ENCODE measurements at regions not wholly inside any gene's neighbourhood (a gene's known extent, or its start where the extent isn't known, plus 50 kb on each side); places are given as distances from the start of the nearest gene placed in this dataset.

DNA sequence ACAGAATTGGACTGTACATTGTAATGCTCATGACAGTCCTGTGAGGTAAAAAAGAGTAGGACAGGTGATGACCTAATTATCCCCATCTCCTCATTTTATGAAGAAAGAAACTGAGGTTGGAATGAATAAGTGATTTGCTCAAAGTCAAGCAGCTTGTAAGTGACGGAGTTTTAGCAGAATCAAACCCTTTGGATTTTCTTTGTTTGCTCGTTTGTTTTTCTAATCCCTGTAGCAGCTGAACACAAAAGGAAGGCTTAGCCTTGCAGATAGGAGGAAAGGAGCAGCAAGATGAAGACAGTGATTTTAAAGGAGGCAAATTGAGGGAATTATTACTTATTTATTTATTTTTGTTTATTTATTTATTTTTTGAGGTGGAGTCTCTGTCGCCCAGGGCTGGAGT lies 528.4 kb upstream of the AMOT start:
- Histone ChIP-seq H3K23ac (ENCODE audit: low read length) (no peak overlapping the region), H3K9ac (ENCODE audit: low read length) (no peak overlapping the region), H3K27me3 (ENCODE audit: insufficient read depth, low read length, poor library complexity) (no peaks in the 10 kb centered on the region), H3K4me3 (ENCODE audit: low read length) (no peak overlapping the region), H3K27ac (ENCODE audit: low read depth, low read length) (no peak overlapping the region), H3K36me3 (ENCODE audit: control insufficient read depth, insufficient read depth, low read length) (no peaks in the 10 kb centered on the region), H2BK120ac (ENCODE audit: low read depth, low read length) (no peak overlapping the region), H3K56ac (ENCODE audit: low read length) (no peak overlapping the region), H3K4me2 (ENCODE audit: low read length) (no peak overlapping the region), H3K4me1 (ENCODE audit: control insufficient read depth, low read depth, low read length) (no peaks in the 10 kb centered on the region), H4K8ac (ENCODE audit: low read depth, low read length) (no peak overlapping the region), H3K4ac (ENCODE audit: low read depth, low read length) (no peak overlapping the region), H4K5ac (ENCODE audit: low read length) (no peak overlapping the region), H2AK5ac (ENCODE audit: low read length) (no peak overlapping the region), H2BK15ac (replicated peaks; ENCODE audit: low read depth) (no peak overlapping the region), H3K79me2 (ENCODE audit: control insufficient read depth, insufficient read depth, low read length) (no peaks in the 10 kb centered on the region), H2BK5ac (ENCODE audit: low read length) (no peak overlapping the region), H3K18ac (ENCODE audit: low read length) (no peak overlapping the region), H3K79me1 (ENCODE audit: low read length) (no peaks in the 10 kb centered on the region)
- no CpG with 5 or more reads among the region's 3 CpGs for WGBS (ENCODE audit: extremely low coverage, insufficient coverage, low lambda C conversion rate)
- no peak for DNase-seq

DNA sequence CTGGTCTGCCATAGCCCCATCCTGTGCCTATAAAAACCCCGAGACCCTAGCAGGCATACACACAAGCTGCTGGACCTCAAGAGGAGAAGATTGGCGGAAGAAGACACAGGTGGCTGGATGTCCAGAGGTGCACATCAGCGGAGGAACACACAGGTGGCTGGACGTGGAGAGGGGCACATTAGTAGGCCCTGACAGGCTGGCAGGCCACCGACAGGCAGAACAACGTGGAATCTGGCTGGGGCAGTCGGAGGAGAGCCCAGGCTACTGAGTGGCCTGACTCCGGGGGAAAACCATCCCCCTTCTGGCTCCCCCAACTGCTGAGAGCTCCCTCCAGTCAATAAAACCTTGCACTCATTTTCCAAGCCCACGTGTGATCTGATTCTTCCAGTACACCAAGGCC lies 512.5 kb upstream of the AMOT start:
- Histone ChIP-seq H2AK5ac (ENCODE audit: low read length) (no peak overlapping the region), H4K8ac (ENCODE audit: low read depth, low read length) (no peak overlapping the region), H2BK5ac (ENCODE audit: low read length) (no peak overlapping the region), H3K9ac (ENCODE audit: low read length) (no peak overlapping the region), H3K36me3 (ENCODE audit: control insufficient read depth, insufficient read depth, low read length) (no peaks in the 10 kb centered on the region), H3K4me1 (ENCODE audit: control insufficient read depth, low read depth, low read length) (no peaks in the 10 kb centered on the region), H3K23ac (ENCODE audit: low read length) (no peak overlapping the region), H3K79me1 (ENCODE audit: low read length) (no peaks in the 10 kb centered on the region), H3K27ac (ENCODE audit: low read depth, low read length) (no peak overlapping the region), H3K4ac (ENCODE audit: low read depth, low read length) (no peak overlapping the region), H3K79me2 (ENCODE audit: control insufficient read depth, insufficient read depth, low read length) (no peaks in the 10 kb centered on the region), H2BK120ac (ENCODE audit: low read depth, low read length) (no peak overlapping the region), H3K18ac (ENCODE audit: low read length) (no peak overlapping the region), H3K4me3 (ENCODE audit: low read length) (no peak overlapping the region), H4K5ac (ENCODE audit: low read length) (no peak overlapping the region), H3K56ac (ENCODE audit: low read length) (no peak overlapping the region), H3K27me3 (ENCODE audit: insufficient read depth, low read length, poor library complexity) (no peaks in the 10 kb centered on the region), H2BK15ac (replicated peaks; ENCODE audit: low read depth) (no peak overlapping the region), H3K4me2 (ENCODE audit: low read length) (no peak overlapping the region)
- DNase-seq: no peak
- no CpG with 5 or more reads among the region's 9 CpGs for WGBS (ENCODE audit: extremely low coverage, insufficient coverage, low lambda C conversion rate)

DNA sequence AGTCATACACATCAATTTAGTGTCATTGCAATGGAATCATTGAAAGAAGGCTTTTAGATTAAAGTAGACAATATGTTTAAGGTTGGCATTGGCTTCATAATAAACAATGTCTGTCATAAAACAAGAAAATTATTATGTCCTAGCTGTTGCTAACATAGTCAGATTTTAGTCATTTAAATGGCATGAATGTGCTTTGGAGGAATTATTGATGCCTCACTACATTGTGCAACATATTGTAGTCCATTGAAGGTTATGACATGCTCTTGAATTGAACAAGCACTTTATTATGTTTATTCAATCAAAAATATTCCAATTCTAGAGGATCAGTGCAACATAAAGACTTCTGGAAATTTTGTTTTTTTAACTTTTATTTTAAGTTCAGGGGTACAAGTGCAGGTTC lies 489.8 kb upstream of the AMOT start:
- Histone ChIP-seq H3K4me1 (ENCODE audit: control insufficient read depth, low read depth, low read length) (no peaks in the 10 kb centered on the region), H3K36me3 (ENCODE audit: control insufficient read depth, insufficient read depth, low read length) (no peaks in the 10 kb centered on the region), H2AK5ac (ENCODE audit: low read length) (no peak overlapping the region), H3K9ac (ENCODE audit: low read length) (no peak overlapping the region), H2BK5ac (ENCODE audit: low read length) (no peak overlapping the region), H3K4me3 (ENCODE audit: low read length) (no peak overlapping the region), H3K56ac (ENCODE audit: low read length) (no peak overlapping the region), H4K8ac (ENCODE audit: low read depth, low read length) (no peak overlapping the region), H2BK120ac (ENCODE audit: low read depth, low read length) (no peak overlapping the region), H3K27ac (ENCODE audit: low read depth, low read length) (no peak overlapping the region), H3K27me3 (ENCODE audit: insufficient read depth, low read length, poor library complexity) (no peaks in the 10 kb centered on the region), H4K5ac (ENCODE audit: low read length) (no peak overlapping the region), H3K18ac (ENCODE audit: low read length) (no peak overlapping the region), H3K4me2 (ENCODE audit: low read length) (no peak overlapping the region), H3K79me2 (ENCODE audit: control insufficient read depth, insufficient read depth, low read length) (no peaks in the 10 kb centered on the region), H3K79me1 (ENCODE audit: low read length) (no peaks in the 10 kb centered on the region), H3K4ac (ENCODE audit: low read depth, low read length) (no peak overlapping the region), H2BK15ac (replicated peaks; ENCODE audit: low read depth) (no peak overlapping the region), H3K23ac (ENCODE audit: low read length) (no peak overlapping the region)
- DNase-seq: no peak

DNA sequence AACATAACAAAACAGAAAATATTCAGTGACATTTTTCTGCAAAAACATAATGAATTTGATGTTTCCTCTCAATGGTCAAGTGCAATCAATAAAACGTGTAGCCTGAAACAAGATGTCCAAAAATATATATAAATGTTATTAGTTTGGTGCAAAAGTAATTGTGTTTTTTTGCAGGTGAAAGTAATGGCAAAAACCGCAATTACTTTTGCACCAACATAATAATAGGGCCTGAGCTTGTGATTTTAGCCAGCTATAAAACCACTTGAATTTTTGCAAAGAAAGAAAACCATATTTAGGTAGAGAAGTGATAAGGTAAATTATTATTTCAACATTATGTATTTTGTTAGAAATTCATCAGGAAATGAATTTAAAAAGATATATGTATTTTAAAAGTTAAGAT lies 475.3 kb upstream of the AMOT start:
- Histone ChIP-seq H4K5ac (ENCODE audit: low read length) (no peak overlapping the region), H2AK5ac (ENCODE audit: low read length) (no peak overlapping the region), H2BK15ac (replicated peaks; ENCODE audit: low read depth) (no peak overlapping the region), H2BK5ac (ENCODE audit: low read length) (no peak overlapping the region), H4K8ac (ENCODE audit: low read depth, low read length) (no peak overlapping the region), H3K4me2 (ENCODE audit: low read length) (no peak overlapping the region), H3K4ac (ENCODE audit: low read depth, low read length) (no peak overlapping the region), H3K4me1 (ENCODE audit: control insufficient read depth, low read depth, low read length) (no peaks in the 10 kb centered on the region), H3K18ac (ENCODE audit: low read length) (no peak overlapping the region), H3K36me3 (ENCODE audit: control insufficient read depth, insufficient read depth, low read length) (no peaks in the 10 kb centered on the region), H3K23ac (ENCODE audit: low read length) (no peak overlapping the region), H3K79me1 (ENCODE audit: low read length) (no peaks in the 10 kb centered on the region), H3K27ac (ENCODE audit: low read depth, low read length) (no peak overlapping the region), H3K56ac (ENCODE audit: low read length) (no peak overlapping the region), H3K27me3 (ENCODE audit: insufficient read depth, low read length, poor library complexity) (no peaks in the 10 kb centered on the region), H3K9ac (ENCODE audit: low read length) (no peak overlapping the region), H3K79me2 (ENCODE audit: control insufficient read depth, insufficient read depth, low read length) (no peaks in the 10 kb centered on the region), H2BK120ac (ENCODE audit: low read depth, low read length) (no peak overlapping the region), H3K4me3 (ENCODE audit: low read length) (no peak overlapping the region)
- WGBS (ENCODE audit: extremely low coverage, insufficient coverage, low lambda C conversion rate): no CpG with 5 or more reads among the region's 2 CpGs
- no peak for DNase-seq

DNA sequence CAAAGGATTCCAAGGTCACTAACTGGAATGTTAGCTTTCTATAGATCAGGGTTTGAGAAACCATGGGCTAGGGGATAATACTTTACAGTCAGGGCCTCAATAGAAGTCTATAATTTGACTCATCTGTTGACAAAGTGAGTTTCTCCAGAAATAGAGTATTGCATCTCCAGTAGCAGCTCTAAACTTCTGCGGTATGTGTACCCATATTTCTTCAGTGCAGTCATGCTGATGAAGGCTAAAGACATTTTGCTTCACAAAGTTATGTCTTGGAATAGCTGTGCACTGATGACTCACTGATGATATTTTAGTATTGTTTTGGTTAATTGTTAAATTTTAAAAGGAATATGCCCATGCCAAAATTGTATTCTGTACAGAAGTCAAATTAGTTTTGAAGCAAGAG lies 464.9 kb upstream of the AMOT start:
- Histone ChIP-seq H3K79me1 (ENCODE audit: low read length) (no peaks in the 10 kb centered on the region), H2BK5ac (ENCODE audit: low read length) (no peak overlapping the region), H2AK5ac (ENCODE audit: low read length) (no peak overlapping the region), H2BK15ac (replicated peaks; ENCODE audit: low read depth) (no peak overlapping the region), H3K4me1 (ENCODE audit: control insufficient read depth, low read depth, low read length) (no peaks in the 10 kb centered on the region), H3K4me3 (ENCODE audit: low read length) (no peak overlapping the region), H3K18ac (ENCODE audit: low read length) (no peak overlapping the region), H3K23ac (ENCODE audit: low read length) (no peak overlapping the region), H2BK120ac (ENCODE audit: low read depth, low read length) (no peak overlapping the region), H3K79me2 (ENCODE audit: control insufficient read depth, insufficient read depth, low read length) (no peaks in the 10 kb centered on the region), H3K36me3 (ENCODE audit: control insufficient read depth, insufficient read depth, low read length) (no peaks in the 10 kb centered on the region), H3K4ac (ENCODE audit: low read depth, low read length) (no peak overlapping the region), H4K5ac (ENCODE audit: low read length) (no peak overlapping the region), H3K9ac (ENCODE audit: low read length) (no peak overlapping the region), H3K56ac (ENCODE audit: low read length) (no peak overlapping the region), H3K27me3 (ENCODE audit: insufficient read depth, low read length, poor library complexity) (no peaks in the 10 kb centered on the region), H3K4me2 (ENCODE audit: low read length) (no peak overlapping the region), H3K27ac (ENCODE audit: low read depth, low read length) (no peak overlapping the region), H4K8ac (ENCODE audit: low read depth, low read length) (no peak overlapping the region)
- no peak for DNase-seq
- no CpG with 5 or more reads among the region's 1 CpG for WGBS (ENCODE audit: extremely low coverage, insufficient coverage, low lambda C conversion rate)

DNA sequence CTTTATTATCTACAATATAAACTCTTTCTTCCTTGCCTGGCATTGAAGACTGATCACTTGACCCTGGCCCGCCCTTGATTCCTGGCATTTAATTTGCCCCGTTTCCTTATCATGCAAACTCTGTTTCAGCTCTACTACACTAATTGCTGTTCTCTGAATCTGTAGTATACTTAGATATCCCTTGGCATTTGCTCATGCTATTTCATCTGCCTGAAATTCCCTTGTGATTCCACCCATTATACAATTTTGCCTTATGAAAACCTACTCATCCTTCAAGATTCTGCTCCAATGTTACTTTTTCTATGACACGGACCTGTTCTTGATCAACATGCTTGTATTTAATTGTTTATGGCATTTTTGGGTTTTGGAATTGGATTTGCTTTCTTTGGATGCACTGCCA lies 459.9 kb upstream of the AMOT start:
- Histone ChIP-seq H3K27ac (ENCODE audit: low read depth, low read length) (no peak overlapping the region), H3K27me3 (ENCODE audit: insufficient read depth, low read length, poor library complexity) (no peaks in the 10 kb centered on the region), H3K56ac (ENCODE audit: low read length) (no peak overlapping the region), H3K79me2 (ENCODE audit: control insufficient read depth, insufficient read depth, low read length) (no peaks in the 10 kb centered on the region), H3K36me3 (ENCODE audit: control insufficient read depth, insufficient read depth, low read length) (no peaks in the 10 kb centered on the region), H2BK15ac (replicated peaks; ENCODE audit: low read depth) (no peak overlapping the region), H4K8ac (ENCODE audit: low read depth, low read length) (no peak overlapping the region), H4K5ac (ENCODE audit: low read length) (no peak overlapping the region), H3K4ac (ENCODE audit: low read depth, low read length) (no peak overlapping the region), H2BK5ac (ENCODE audit: low read length) (no peak overlapping the region), H2AK5ac (ENCODE audit: low read length) (no peak overlapping the region), H3K79me1 (ENCODE audit: low read length) (no peaks in the 10 kb centered on the region), H3K4me2 (ENCODE audit: low read length) (no peak overlapping the region), H3K23ac (ENCODE audit: low read length) (no peak overlapping the region), H3K4me3 (ENCODE audit: low read length) (no peak overlapping the region), H3K18ac (ENCODE audit: low read length) (no peak overlapping the region), H3K9ac (ENCODE audit: low read length) (no peak overlapping the region), H3K4me1 (ENCODE audit: control insufficient read depth, low read depth, low read length) (no peaks in the 10 kb centered on the region), H2BK120ac (ENCODE audit: low read depth, low read length) (no peak overlapping the region)
- DNase-seq: no peak
- WGBS (ENCODE audit: extremely low coverage, insufficient coverage, low lambda C conversion rate): no CpG with 5 or more reads among the region's 3 CpGs

Data from mesendoderm (in vitro differentiated cells).